Natural killer cell (primary cell): ENCODE measurements at regions not wholly inside any gene's neighbourhood (a gene's known extent, or its start where the extent isn't known, plus 50 kb on each side); places are given as distances from the start of the nearest gene placed in this dataset.

Experiments used
- ATAC-seq, 3 donors: fragments of 150-1000 bp in 2 of 3; fragments of 200-7000 bp in 1 of 3; cut with Tn5 transposase; 1 replicate in 1 of 3; 2 replicates in 2 of 3; pipeline ENCODE4 v1.10.0; 2021; ENCODE audit warnings: mild to moderate bottlenecking in 2 of 3, moderate library complexity in 2 of 3
- DNase-seq, 2 donors: peaks; one replicate each; pipeline versions ENCODE4 v3.0.0 to v3.0.0-alpha.2; 2013 to 2021; ENCODE audit warnings: mixed read lengths in 1 of 2
- H3K27ac ChIP-seq: one replicate; pipeline ENCODE4 v1.5.1; 2013; ENCODE audit warnings: mild to moderate bottlenecking, low read length
- H3K27me3 ChIP-seq: one replicate; pipeline ENCODE4 v1.6.1; 2013; ENCODE audit warnings: low read length; ENCODE audit not compliant: control insufficient read depth, insufficient read depth
- H3K36me3 ChIP-seq: one replicate; pipeline ENCODE4 v1.6.1; 2013; ENCODE audit warnings: low read length; ENCODE audit not compliant: control insufficient read depth, insufficient read depth
- H3K4me1 ChIP-seq: one replicate; pipeline ENCODE4 v1.6.1; 2013; ENCODE audit warnings: low read length; ENCODE audit not compliant: control insufficient read depth, insufficient read depth
- H3K4me3 ChIP-seq: one replicate; pipeline ENCODE4 v1.5.1; 2013; ENCODE audit warnings: low read length
- H3K9me3 ChIP-seq: one replicate; pipeline ENCODE4 v1.6.1; 2013; ENCODE audit warnings: low read length; ENCODE audit not compliant: control insufficient read depth, insufficient read depth
- H3K27ac Mint-ChIP-seq, 2 donors: one replicate each; pipeline ENCODE4 v1.8.0; 2022; ENCODE audit warnings: mild to moderate bottlenecking in 2 of 2, mixed read lengths in 2 of 2, moderate library complexity in 1 of 2
- H3K27me3 Mint-ChIP-seq, 2 donors: one replicate each; pipeline ENCODE4 v1.8.0; 2022; ENCODE audit warnings: low read depth in 2 of 2, mixed read lengths in 2 of 2
- H3K36me3 Mint-ChIP-seq: one replicate; pipeline ENCODE4 v1.8.0; 2022; ENCODE audit warnings: mixed read lengths
- H3K4me1 Mint-ChIP-seq, 2 donors: one replicate each; pipeline ENCODE4 v1.8.0; 2022; ENCODE audit warnings: mixed read lengths in 2 of 2
- H3K4me3 Mint-ChIP-seq: one replicate; pipeline ENCODE4 v1.8.0; 2022; ENCODE audit warnings: mild to moderate bottlenecking, moderate library complexity, mixed read lengths
- H3K9me3 Mint-ChIP-seq, 2 donors: one replicate each; pipeline ENCODE4 v1.8.0; 2022; ENCODE audit warnings: mixed read lengths in 2 of 2
- CTCF ChIP-seq: fragments of 200-600 bp; IDR thresholded peaks from one replicate; pipeline ENCODE4 v1.8.0; 2022; ENCODE audit warnings: antibody characterized with exemption
- WGBS: methylation state at CpG from one replicate; pipeline ENCODE4 v1.1.7; 2013; ENCODE audit warnings: missing lambda C conversion rate; ENCODE audit not compliant: insufficient coverage; 5-methylcytosine and 5-hydroxymethylcytosine counted together
- intact Hi-C: fragments of 100-400 bp; cut with micrococcal nuclease; formaldehyde crosslinking; loops from one replicate; pipeline ENCODE4 v1.14.2; 2022

DNA sequence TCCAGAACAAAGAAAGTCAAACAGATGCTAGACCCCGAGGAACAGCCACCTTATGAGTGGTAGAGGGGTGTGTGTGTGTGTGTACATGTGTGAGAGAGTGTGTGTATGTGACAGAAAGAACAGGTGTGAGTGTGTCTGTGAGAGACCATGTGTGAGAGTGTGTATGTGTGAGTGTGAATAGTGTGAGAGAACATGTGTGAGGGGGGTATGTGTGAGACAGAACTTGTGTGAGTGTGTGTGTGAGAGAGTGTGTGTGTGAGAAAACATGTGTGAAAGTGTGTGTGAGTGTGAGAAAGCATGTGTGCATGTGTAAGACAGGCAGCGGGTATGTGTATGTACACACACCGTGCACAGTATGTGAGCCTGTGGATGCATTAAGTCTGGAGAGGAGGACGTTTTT is 214.3 kb downstream of the SP3 start:
- no peaks in the 10 kb centered on the region for H3K4me1 ChIP-seq
- Mint-ChIP-seq H3K27ac (no peak overlapping the region), H3K4me3 (no peak overlapping the region), H3K9me3 (no peaks in the 10 kb centered on the region), H3K27me3 (peaks cover 5 to 14% of the 10 kb centered on the region in 2 donors), H3K4me1 (no peaks in the 10 kb centered on the region), H3K36me3 (no peaks in the 10 kb centered on the region)
- no peaks in the 10 kb centered on the region for H3K36me3 ChIP-seq
- no peak overlapping the region for H3K4me3 ChIP-seq
- no peak for DNase-seq
- TF ChIP-seq CTCF = no peak
- intact Hi-C loops = no loop called here
- no peak overlapping the region for H3K27ac ChIP-seq
- ATAC-seq = peak in 1 of 3 donors; percentile 9
- 75% methylated on average over 4 of the region's 4 CpGs for WGBS
- no peaks in the 10 kb centered on the region for H3K9me3 ChIP-seq
- H3K27me3 ChIP-seq = no peaks in the 10 kb centered on the region

DNA sequence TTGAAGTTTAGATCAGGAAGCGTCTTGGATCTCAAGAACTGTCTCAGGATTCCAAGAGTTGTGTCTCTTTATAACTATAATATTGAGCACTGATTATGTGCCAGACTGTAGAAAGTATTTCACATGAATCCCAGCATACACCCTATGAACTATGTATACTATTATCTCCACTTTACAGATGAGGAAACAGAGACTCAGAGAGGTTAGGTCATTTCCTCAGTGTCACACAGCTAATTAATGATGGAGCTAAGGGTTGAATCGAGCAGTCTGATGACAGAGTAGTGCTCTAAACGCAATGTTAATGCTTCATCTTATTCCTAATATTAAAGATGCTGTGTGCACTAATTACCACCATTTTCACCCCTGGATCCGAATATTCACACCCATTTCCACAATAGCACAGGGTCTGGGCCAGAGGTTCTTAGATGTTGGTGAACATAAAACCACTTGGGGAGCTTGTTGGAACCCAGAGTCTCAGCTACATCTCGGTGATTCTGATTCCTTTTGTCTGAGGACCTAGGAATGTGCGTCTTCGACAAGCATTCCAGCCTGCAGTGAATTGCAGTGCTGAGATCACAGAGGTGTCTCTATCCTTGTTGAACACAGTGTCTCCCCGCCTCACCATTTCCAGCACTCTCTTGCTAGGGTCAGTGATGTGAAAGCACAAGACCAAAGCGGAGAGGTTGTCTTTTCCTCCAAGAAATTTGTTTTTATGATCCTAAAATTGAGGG is 213.8 kb downstream of the SP3 start:
- no peak overlapping the region for H3K27ac ChIP-seq
- no peaks in the 10 kb centered on the region for H3K36me3 ChIP-seq
- no peaks in the 10 kb centered on the region for H3K9me3 Mint-ChIP-seq
- H3K27ac Mint-ChIP-seq = no peak overlapping the region
- H3K27me3 Mint-ChIP-seq = peaks cover 5 to 10% of the 10 kb centered on the region in 2 donors
- no peak for DNase-seq
- no peak overlapping the region for H3K4me3 ChIP-seq
- intact Hi-C loops = no loop called here
- TF ChIP-seq CTCF = no peak
- H3K4me1 Mint-ChIP-seq = no peaks in the 10 kb centered on the region
- H3K4me1 ChIP-seq = no peaks in the 10 kb centered on the region
- H3K9me3 ChIP-seq = no peaks in the 10 kb centered on the region
- WGBS = 87% methylated on average over 8 of the region's 9 CpGs
- no peaks in the 10 kb centered on the region for H3K27me3 ChIP-seq
- peak in 1 of 3 donors; percentile 25 for ATAC-seq
- H3K36me3 Mint-ChIP-seq = no peaks in the 10 kb centered on the region
- no peak overlapping the region for H3K4me3 Mint-ChIP-seq

GRCh38 chr2:173752152-173752551 is 213.0 kb downstream of the SP3 start:
- Histone ChIP-seq H3K4me1 (no peaks in the 10 kb centered on the region), H3K9me3 (no peaks in the 10 kb centered on the region), H3K27me3 (no peaks in the 10 kb centered on the region), H3K36me3 (no peaks in the 10 kb centered on the region), H3K4me3 (no peak overlapping the region), H3K27ac (no peak overlapping the region)
- Mint-ChIP-seq H3K36me3 (no peaks in the 10 kb centered on the region), H3K9me3 (no peaks in the 10 kb centered on the region), H3K27ac (no peak overlapping the region), H3K4me1 (no peaks in the 10 kb centered on the region), H3K4me3 (no peak overlapping the region), H3K27me3 (peaks cover 5 to 7% of the 10 kb centered on the region in 2 donors)
- peak in 1 of 2 donors; percentile 36 for DNase-seq
- intact Hi-C loops = no loop called here
- no peak for ATAC-seq
- 38% methylated on average over 1 of the region's 1 CpG for WGBS
- TF ChIP-seq CTCF = no peak

GRCh38 chr2:173753441-173753840 is 211.7 kb downstream of the SP3 start:
- no peaks in the 10 kb centered on the region for H3K36me3 Mint-ChIP-seq
- Histone ChIP-seq H3K4me1 (no peaks in the 10 kb centered on the region), H3K36me3 (no peaks in the 10 kb centered on the region), H3K9me3 (no peaks in the 10 kb centered on the region), H3K4me3 (no peak overlapping the region), H3K27me3 (no peaks in the 10 kb centered on the region), H3K27ac (no peak overlapping the region)
- no peaks in the 10 kb centered on the region for H3K4me1 Mint-ChIP-seq
- WGBS = 91% methylated on average over 5 of the region's 5 CpGs
- DNase-seq (no peak), ATAC-seq (no peak)
- no peaks in the 10 kb centered on the region for H3K9me3 Mint-ChIP-seq
- H3K4me3 Mint-ChIP-seq = no peak overlapping the region
- no peak overlapping the region for H3K27ac Mint-ChIP-seq
- intact Hi-C loops = no loop called here
- peaks cover 5 to 11% of the 10 kb centered on the region in 2 donors for H3K27me3 Mint-ChIP-seq
- no peak for TF ChIP-seq CTCF
